ENCODE measurements at regions not wholly inside any gene's neighbourhood (a gene's known extent, or its start where the extent isn't known, plus 50 kb on each side); places are given as distances from the start of the nearest gene placed in this dataset.

DNA sequence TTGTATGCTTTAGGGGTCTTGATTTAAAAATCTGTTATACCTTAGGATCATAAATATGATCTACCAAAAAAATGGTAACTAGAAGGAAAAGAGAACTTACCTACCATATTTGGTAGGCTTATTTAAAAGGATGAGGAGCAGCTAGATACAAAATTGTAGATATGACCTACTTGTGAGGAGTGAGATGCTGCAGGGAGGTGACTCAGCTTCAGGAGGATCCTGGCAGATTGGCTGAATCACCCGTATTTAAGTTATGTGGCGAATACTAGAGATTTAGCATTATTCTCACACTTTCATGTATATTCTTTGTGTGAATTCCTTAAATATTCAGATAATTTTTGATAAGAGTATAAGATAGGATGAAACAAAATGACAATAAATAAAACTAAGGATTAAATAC, 657.3 kb upstream of the LINC00305 start:
- in situ Hi-C loops (cut with MboI) = no loop called here
- no peak for ATAC-seq
- no TSS peak for BruUV-seq (replicated peaks)

More for the DNA sequence above, 657.3 kb upstream of the LINC00305 start:
- FAIRE-seq (no peak), DNase-seq (ENCODE audit: extremely low read depth in 1 of 4, low spot score in 3 of 4) (no peak)
- Histone ChIP-seq H3K9me3 (replicated peaks; ENCODE audit: control insufficient read depth, insufficient read depth, low read depth, low read length) (no peaks in the 10 kb centered on the region), H3K4me3 (no peak overlapping the region), H2AFZ (ENCODE audit: low read depth, low read length) (no peak overlapping the region), H3K36me3 (ENCODE audit: control insufficient read depth, insufficient read depth, low read length) (no peaks in the 10 kb centered on the region), H3K79me2 (ENCODE audit: control insufficient read depth, insufficient read depth, low read length) (no peaks in the 10 kb centered on the region), H3K4me1 (replicated peaks in 1 of 2; ENCODE audit: control insufficient read depth in 2 of 2, insufficient read depth in 2 of 2, low read length in 2 of 2) (no peaks in the 10 kb centered on the region), H3K27ac (ENCODE audit: extremely low read depth, low read depth, low read length) (no peak overlapping the region), H3K9me1 (ENCODE audit: control insufficient read depth, insufficient read depth, low read length) (no peaks in the 10 kb centered on the region), H3K27me3 (ENCODE audit: control insufficient read depth in 2 of 2, insufficient read depth in 2 of 2, low read length in 2 of 2) (no peaks in the 10 kb centered on the region), H3K9ac (ENCODE audit: insufficient read depth in 1 of 2, low read depth in 2 of 2, low read length in 2 of 2) (no peak overlapping the region), H4K20me1 (replicated peaks; ENCODE audit: control insufficient read depth, insufficient read depth, low read length) (no peaks in the 10 kb centered on the region), H3K4me2 (ENCODE audit: insufficient read depth, low read length) (no peak overlapping the region)
- TF ChIP-seq TCF7L2 (IDR thresholded peaks at IDR 0.05; ENCODE audit: low read depth, low read length) (no peak), ZKSCAN8 (CRISPR knock-in tag; IDR thresholded peaks at IDR 0.05) (no peak), BCL6 (CRISPR knock-in tag; IDR thresholded peaks at IDR 0.05) (no peak), SAFB2 (IDR thresholded peaks at IDR 0.05; ENCODE audit: borderline replicate concordance, low read depth, low read length, severe bottlenecking) (no peak), PKNOX1 (IDR thresholded peaks at IDR 0.05) (no peak), PHTF2 (CRISPR knock-in tag; IDR thresholded peaks at IDR 0.05) (no peak), MED1 (CRISPR knock-in tag; IDR thresholded peaks at IDR 0.05; ENCODE audit: borderline replicate concordance) (no peak), XRCC3 (IDR thresholded peaks at IDR 0.05) (no peak), NR2C1 (IDR thresholded peaks at IDR 0.05) (no peak), NR2C1 (tag; IDR thresholded peaks at IDR 0.05) (no peak)
- TF ChIP-seq, protein P1, sequence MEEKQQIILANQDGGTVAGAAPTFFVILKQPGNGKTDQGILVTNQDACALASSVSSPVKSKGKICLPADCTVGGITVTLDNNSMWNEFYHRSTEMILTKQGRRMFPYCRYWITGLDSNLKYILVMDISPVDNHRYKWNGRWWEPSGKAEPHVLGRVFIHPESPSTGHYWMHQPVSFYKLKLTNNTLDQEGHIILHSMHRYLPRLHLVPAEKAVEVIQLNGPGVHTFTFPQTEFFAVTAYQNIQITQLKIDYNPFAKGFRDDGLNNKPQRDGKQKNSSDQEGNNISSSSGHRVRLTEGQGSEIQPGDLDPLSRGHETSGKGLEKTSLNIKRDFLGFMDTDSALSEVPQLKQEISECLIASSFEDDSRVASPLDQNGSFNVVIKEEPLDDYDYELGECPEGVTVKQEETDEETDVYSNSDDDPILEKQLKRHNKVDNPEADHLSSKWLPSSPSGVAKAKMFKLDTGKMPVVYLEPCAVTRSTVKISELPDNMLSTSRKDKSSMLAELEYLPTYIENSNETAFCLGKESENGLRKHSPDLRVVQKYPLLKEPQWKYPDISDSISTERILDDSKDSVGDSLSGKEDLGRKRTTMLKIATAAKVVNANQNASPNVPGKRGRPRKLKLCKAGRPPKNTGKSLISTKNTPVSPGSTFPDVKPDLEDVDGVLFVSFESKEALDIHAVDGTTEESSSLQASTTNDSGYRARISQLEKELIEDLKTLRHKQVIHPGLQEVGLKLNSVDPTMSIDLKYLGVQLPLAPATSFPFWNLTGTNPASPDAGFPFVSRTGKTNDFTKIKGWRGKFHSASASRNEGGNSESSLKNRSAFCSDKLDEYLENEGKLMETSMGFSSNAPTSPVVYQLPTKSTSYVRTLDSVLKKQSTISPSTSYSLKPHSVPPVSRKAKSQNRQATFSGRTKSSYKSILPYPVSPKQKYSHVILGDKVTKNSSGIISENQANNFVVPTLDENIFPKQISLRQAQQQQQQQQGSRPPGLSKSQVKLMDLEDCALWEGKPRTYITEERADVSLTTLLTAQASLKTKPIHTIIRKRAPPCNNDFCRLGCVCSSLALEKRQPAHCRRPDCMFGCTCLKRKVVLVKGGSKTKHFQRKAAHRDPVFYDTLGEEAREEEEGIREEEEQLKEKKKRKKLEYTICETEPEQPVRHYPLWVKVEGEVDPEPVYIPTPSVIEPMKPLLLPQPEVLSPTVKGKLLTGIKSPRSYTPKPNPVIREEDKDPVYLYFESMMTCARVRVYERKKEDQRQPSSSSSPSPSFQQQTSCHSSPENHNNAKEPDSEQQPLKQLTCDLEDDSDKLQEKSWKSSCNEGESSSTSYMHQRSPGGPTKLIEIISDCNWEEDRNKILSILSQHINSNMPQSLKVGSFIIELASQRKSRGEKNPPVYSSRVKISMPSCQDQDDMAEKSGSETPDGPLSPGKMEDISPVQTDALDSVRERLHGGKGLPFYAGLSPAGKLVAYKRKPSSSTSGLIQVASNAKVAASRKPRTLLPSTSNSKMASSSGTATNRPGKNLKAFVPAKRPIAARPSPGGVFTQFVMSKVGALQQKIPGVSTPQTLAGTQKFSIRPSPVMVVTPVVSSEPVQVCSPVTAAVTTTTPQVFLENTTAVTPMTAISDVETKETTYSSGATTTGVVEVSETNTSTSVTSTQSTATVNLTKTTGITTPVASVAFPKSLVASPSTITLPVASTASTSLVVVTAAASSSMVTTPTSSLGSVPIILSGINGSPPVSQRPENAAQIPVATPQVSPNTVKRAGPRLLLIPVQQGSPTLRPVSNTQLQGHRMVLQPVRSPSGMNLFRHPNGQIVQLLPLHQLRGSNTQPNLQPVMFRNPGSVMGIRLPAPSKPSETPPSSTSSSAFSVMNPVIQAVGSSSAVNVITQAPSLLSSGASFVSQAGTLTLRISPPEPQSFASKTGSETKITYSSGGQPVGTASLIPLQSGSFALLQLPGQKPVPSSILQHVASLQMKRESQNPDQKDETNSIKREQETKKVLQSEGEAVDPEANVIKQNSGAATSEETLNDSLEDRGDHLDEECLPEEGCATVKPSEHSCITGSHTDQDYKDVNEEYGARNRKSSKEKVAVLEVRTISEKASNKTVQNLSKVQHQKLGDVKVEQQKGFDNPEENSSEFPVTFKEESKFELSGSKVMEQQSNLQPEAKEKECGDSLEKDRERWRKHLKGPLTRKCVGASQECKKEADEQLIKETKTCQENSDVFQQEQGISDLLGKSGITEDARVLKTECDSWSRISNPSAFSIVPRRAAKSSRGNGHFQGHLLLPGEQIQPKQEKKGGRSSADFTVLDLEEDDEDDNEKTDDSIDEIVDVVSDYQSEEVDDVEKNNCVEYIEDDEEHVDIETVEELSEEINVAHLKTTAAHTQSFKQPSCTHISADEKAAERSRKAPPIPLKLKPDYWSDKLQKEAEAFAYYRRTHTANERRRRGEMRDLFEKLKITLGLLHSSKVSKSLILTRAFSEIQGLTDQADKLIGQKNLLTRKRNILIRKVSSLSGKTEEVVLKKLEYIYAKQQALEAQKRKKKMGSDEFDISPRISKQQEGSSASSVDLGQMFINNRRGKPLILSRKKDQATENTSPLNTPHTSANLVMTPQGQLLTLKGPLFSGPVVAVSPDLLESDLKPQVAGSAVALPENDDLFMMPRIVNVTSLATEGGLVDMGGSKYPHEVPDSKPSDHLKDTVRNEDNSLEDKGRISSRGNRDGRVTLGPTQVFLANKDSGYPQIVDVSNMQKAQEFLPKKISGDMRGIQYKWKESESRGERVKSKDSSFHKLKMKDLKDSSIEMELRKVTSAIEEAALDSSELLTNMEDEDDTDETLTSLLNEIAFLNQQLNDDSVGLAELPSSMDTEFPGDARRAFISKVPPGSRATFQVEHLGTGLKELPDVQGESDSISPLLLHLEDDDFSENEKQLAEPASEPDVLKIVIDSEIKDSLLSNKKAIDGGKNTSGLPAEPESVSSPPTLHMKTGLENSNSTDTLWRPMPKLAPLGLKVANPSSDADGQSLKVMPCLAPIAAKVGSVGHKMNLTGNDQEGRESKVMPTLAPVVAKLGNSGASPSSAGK (IDR thresholded peaks at IDR 0.05) = no peak
- ChIA-PET CTCF (ENCODE audit: low intra/inter-chr PET ratio) (no interaction called here), POLR2A (no interaction called here)
- WGBS (ENCODE audit: insufficient coverage, low coverage, missing lambda C conversion rate) = 0% methylated on average over 2 of the region's 2 CpGs
- intact Hi-C loops (cut with micrococcal nuclease) = no loop called here

Data from K562 (cell line).